Spleen (tissue), 7 donors: ENCODE measurements at regions not wholly inside any gene's neighbourhood (a gene's known extent, or its start where the extent isn't known, plus 50 kb on each side); places are given as distances from the start of the nearest gene placed in this dataset.

Source experiments
- POLR2AphosphoS5 ChIP-seq, 3 donors: sonication (generic); formaldehyde crosslinking; IDR thresholded peaks; one replicate each; pipeline ENCODE4 v1.5.1; 2017; ENCODE audit warnings: antibody characterized with exemption in 3 of 3
- TF ChIP-seq, protein P1 (sequence below), 11 experiments: fragments of 200-600 bp in 7 of 11; fragments of 450-650 bp in 4 of 11; sonication (generic) in 4 of 11; IDR thresholded peaks in 8 of 11; conservative IDR thresholded peaks in 3 of 11; 1 replicate in 7 of 11; 2 replicates in 4 of 11; pipeline versions ENCODE4 v1.4.0 to v1.8.0; 2016 to 2021; ENCODE audit warnings: antibody characterized with exemption in 11 of 11, inconsistent platforms in 4 of 11, mild to moderate bottlenecking in 1 of 11
- donor health status: DM: no; HTN: no; CAD: no; lungs with moderate emphysema.
- donor health status: DM: no; HTN: no; CAD: no.
- donor health status: DM: no; HTN: no; CAD: no.

DNA sequence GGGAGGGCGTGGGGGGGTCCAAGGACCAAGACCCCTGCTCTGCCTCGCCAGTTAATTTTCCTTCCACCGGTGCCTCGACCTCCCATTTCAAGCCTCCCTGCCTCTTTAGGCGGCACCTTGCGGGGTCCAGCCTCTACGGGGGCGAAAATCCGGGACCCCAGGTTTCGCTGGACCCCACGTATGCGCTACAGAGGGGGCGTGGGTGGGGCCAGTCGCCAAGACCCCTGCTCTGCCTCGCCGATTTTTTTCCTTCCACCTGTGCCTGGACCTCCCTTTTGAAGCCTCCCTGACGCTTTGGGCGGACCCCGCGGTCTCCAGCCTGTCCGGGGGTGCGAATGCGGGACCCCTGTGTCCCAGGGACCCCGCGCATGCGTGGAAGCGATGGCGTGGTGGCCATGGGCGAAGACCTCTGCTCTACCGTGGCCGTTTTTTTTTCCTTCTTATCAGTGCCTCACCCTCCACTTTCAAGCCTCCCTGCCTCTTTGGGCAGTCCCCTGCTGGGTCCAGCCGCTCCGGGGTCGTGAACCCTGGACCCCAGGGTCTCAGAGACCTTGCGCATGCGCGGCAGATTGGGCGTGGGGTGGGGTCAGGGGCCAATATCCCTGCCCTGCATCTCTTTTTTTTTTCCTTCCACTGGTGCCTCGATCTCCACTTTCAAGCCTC, 324.2 kb downstream of the ALG10 start:
- TF ChIP-seq POLR2AphosphoS5 (IDR thresholded peaks at IDR 0.05): no peak
- TF ChIP-seq, protein P1, sequence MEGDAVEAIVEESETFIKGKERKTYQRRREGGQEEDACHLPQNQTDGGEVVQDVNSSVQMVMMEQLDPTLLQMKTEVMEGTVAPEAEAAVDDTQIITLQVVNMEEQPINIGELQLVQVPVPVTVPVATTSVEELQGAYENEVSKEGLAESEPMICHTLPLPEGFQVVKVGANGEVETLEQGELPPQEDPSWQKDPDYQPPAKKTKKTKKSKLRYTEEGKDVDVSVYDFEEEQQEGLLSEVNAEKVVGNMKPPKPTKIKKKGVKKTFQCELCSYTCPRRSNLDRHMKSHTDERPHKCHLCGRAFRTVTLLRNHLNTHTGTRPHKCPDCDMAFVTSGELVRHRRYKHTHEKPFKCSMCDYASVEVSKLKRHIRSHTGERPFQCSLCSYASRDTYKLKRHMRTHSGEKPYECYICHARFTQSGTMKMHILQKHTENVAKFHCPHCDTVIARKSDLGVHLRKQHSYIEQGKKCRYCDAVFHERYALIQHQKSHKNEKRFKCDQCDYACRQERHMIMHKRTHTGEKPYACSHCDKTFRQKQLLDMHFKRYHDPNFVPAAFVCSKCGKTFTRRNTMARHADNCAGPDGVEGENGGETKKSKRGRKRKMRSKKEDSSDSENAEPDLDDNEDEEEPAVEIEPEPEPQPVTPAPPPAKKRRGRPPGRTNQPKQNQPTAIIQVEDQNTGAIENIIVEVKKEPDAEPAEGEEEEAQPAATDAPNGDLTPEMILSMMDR (IDR thresholded peaks at IDR 0.05 in 8 of 11, conservative IDR thresholded peaks at IDR 0.05 in 3 of 11): no peak
